HepG2 (cell line): ENCODE measurements at regions not wholly inside any gene's neighbourhood (a gene's known extent, or its start where the extent isn't known, plus 50 kb on each side); places are given as distances from the start of the nearest gene placed in this dataset.

ENCODE experiments used
- KAT7 ChIP-seq: IDR thresholded peaks from 2 replicates; pipeline ENCODE4 v1.6.1; 2018; ENCODE audit warnings: borderline replicate concordance, missing compliant biosample characterization
- MYPOP ChIP-seq: sonication (generic); formaldehyde crosslinking; IDR thresholded peaks from 2 replicates; pipeline ENCODE4 v1.8.1; 2023; ENCODE audit warnings: mild to moderate bottlenecking, moderate library complexity, missing genetic modification reagents
- NR3C1 ChIP-seq: sonication (generic); formaldehyde crosslinking; IDR thresholded peaks from 2 replicates; pipeline ENCODE4 v1.4.0; 2020; ENCODE audit warnings: missing genetic modification reagents
- RBM22 ChIP-seq: fragments of 200-400 bp; formaldehyde crosslinking; optimal IDR thresholded peaks from 2 replicates; pipeline ENCODE3; 2017; ENCODE audit warnings: mild to moderate bottlenecking, low read length, moderate library complexity
- RELA ChIP-seq: sonication (generic); formaldehyde crosslinking; IDR thresholded peaks from 2 replicates; pipeline ENCODE4 v1.4.0; 2020; ENCODE audit warnings: missing genetic modification reagents
- SMAD3 ChIP-seq: sonication (generic); formaldehyde crosslinking; IDR thresholded peaks from 2 replicates; pipeline ENCODE4 v1.4.0; 2020; ENCODE audit warnings: missing genetic modification reagents
- SRSF1 ChIP-seq: fragments of 200-400 bp; formaldehyde crosslinking; optimal IDR thresholded peaks from 2 replicates; pipeline ENCODE3; 2017; ENCODE audit warnings: mild to moderate bottlenecking, low read depth, low read length, moderate library complexity
- ZNF263 ChIP-seq: sonication (generic); formaldehyde crosslinking; IDR thresholded peaks from 2 replicates; pipeline ENCODE4 v1.4.0; 2020; ENCODE audit warnings: missing genetic modification reagents
- ZNF30 ChIP-seq: sonication (generic); formaldehyde crosslinking; IDR thresholded peaks from 2 replicates; pipeline ENCODE4 v1.5.0; 2020; ENCODE audit warnings: mild to moderate bottlenecking, missing genetic modification reagents
- ZNF468 ChIP-seq: sonication (generic); formaldehyde crosslinking; IDR thresholded peaks from 2 replicates; pipeline ENCODE4 v1.8.0; 2022; ENCODE audit warnings: mild to moderate bottlenecking, moderate library complexity, missing genetic modification reagents
- ZNF576 ChIP-seq: sonication (generic); formaldehyde crosslinking; IDR thresholded peaks from 2 replicates; pipeline ENCODE4 v1.4.0; 2020; ENCODE audit warnings: mild to moderate bottlenecking, missing genetic modification reagents
- ZNF672 ChIP-seq: sonication (generic); formaldehyde crosslinking; IDR thresholded peaks from 2 replicates; pipeline ENCODE4 v1.8.1; 2022; ENCODE audit warnings: missing genetic modification reagents
- ZNF772 ChIP-seq: sonication (generic); formaldehyde crosslinking; IDR thresholded peaks from 2 replicates; pipeline ENCODE4 v1.5.0; 2020; ENCODE audit warnings: mild to moderate bottlenecking, missing genetic modification reagents
- TF ChIP-seq, protein P1 (sequence below): sonication (generic); formaldehyde crosslinking; IDR thresholded peaks from 2 replicates; pipeline ENCODE4 v1.4.0; 2020; ENCODE audit warnings: missing genetic modification reagents

GRCh38 chr20:55696520-55696919 lies 308.8 kb downstream of the CBLN4 start:
- no peak for TF ChIP-seq ZNF576 (CRISPR knock-in tag)
- TF ChIP-seq, protein P1, sequence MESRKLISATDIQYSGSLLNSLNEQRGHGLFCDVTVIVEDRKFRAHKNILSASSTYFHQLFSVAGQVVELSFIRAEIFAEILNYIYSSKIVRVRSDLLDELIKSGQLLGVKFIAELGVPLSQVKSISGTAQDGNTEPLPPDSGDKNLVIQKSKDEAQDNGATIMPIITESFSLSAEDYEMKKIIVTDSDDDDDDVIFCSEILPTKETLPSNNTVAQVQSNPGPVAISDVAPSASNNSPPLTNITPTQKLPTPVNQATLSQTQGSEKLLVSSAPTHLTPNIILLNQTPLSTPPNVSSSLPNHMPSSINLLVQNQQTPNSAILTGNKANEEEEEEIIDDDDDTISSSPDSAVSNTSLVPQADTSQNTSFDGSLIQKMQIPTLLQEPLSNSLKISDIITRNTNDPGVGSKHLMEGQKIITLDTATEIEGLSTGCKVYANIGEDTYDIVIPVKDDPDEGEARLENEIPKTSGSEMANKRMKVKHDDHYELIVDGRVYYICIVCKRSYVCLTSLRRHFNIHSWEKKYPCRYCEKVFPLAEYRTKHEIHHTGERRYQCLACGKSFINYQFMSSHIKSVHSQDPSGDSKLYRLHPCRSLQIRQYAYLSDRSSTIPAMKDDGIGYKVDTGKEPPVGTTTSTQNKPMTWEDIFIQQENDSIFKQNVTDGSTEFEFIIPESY (CRISPR knock-in tag): no peak
- TF ChIP-seq KAT7 (CRISPR knock-in tag): no peak
- TF ChIP-seq SMAD3 (CRISPR knock-in tag): no peak
- TF ChIP-seq NR3C1: no peak
- TF ChIP-seq ZNF772 (CRISPR knock-in tag): no peak
- no peak for TF ChIP-seq SRSF1
- no peak for TF ChIP-seq ZNF468 (CRISPR knock-in tag)
- no peak for TF ChIP-seq MYPOP
- no peak for TF ChIP-seq ZNF672 (CRISPR knock-in tag)
- no peak for TF ChIP-seq ZNF30 (CRISPR knock-in tag)
- no peak for TF ChIP-seq RELA (CRISPR knock-in tag)
- no peak for TF ChIP-seq RBM22
- no peak for TF ChIP-seq ZNF263 (CRISPR knock-in tag)
